Transverse colon (tissue), 4 donors: ENCODE measurements at regions not wholly inside any gene's neighbourhood (a gene's known extent, or its start where the extent isn't known, plus 50 kb on each side); places are given as distances from the start of the nearest gene placed in this dataset.

Experiments used
- DNase-seq: peaks from one replicate; pipeline ENCODE4 v3.0.0-alpha.2; 2019
- H3K27ac ChIP-seq, 4 donors: fragments of 200-600 bp; sonication (generic); 2 replicates each; pipeline ENCODE4 v1.5.1; 2016 to 2018; ENCODE audit warnings: inconsistent platforms in 4 of 4
- H3K27me3 ChIP-seq: fragments of 200-600 bp; sonication (generic); 2 replicates; pipeline ENCODE4 v1.5.1; 2017; ENCODE audit warnings: inconsistent platforms
- H3K36me3 ChIP-seq, 4 donors: fragments of 200-600 bp; sonication (generic); 2 replicates each; pipeline ENCODE4 v1.5.1; 2017 to 2019; ENCODE audit warnings: inconsistent platforms in 4 of 4
- H3K4me1 ChIP-seq, 4 donors: fragments of 200-600 bp; sonication (generic); 2 replicates each; pipeline ENCODE4 v1.5.1; 2017 to 2020; ENCODE audit warnings: inconsistent platforms in 4 of 4
- H3K4me3 ChIP-seq, 4 donors: fragments of 200-600 bp; sonication (generic); 1 replicate in 1 of 4; 2 replicates in 3 of 4; pipeline versions ENCODE4 v1.5.1 to v1.6.1; 2017 to 2019; ENCODE audit warnings: inconsistent platforms in 4 of 4
- H3K9me3 ChIP-seq, 2 donors: fragments of 200-600 bp; sonication (generic); 2 replicates each; pipeline ENCODE4 v1.5.1; 2017 to 2019; ENCODE audit warnings: inconsistent platforms in 2 of 2
- CTCF ChIP-seq, 5 experiments: fragments of 200-600 bp in 3 of 5; fragments of 450-650 bp in 2 of 5; sonication (generic) in 3 of 5; IDR thresholded peaks; 1 replicate in 2 of 5; 2 replicates in 3 of 5; pipeline ENCODE4 v1.5.1; 2016 to 2017; ENCODE audit warnings: antibody characterized with exemption in 5 of 5, inconsistent platforms in 3 of 5, mild to moderate bottlenecking in 2 of 5, moderate library complexity in 1 of 5
- EP300 ChIP-seq: sonication (generic); formaldehyde crosslinking; IDR thresholded peaks from one replicate; pipeline ENCODE4 v1.6.1; 2017; ENCODE audit warnings: antibody characterized with exemption, low read depth
- POLR2A ChIP-seq: fragments of 450-650 bp; IDR thresholded peaks from one replicate; pipeline ENCODE4 v1.6.1; 2016; ENCODE audit warnings: antibody characterized with exemption, mild to moderate bottlenecking, moderate library complexity
- POLR2AphosphoS5 ChIP-seq, 3 donors: sonication (generic); formaldehyde crosslinking; IDR thresholded peaks; one replicate each; pipeline ENCODE4 v1.6.1; 2016; ENCODE audit warnings: antibody characterized with exemption in 3 of 3
- WGBS, 2 donors: methylation state at CpG; one replicate each; pipeline ENCODE4 v1.1.5; 2018; ENCODE audit warnings: low coverage in 1 of 2; 5-methylcytosine and 5-hydroxymethylcytosine counted together
- in situ Hi-C, 4 donors: fragments of 200-750 bp; cut with MboI; loops; one replicate each; pipeline versions ENCODE4 v1.15.0 to v1.15.1; 2017; ENCODE audit warnings: low sequenced_read_pairs in 3 of 4, low pct_ligation_motif_present in 1 of 4, low pct_unique_long_range_greater_than_20kb in 1 of 4
- intact Hi-C: fragments of 100-400 bp; cut with DNase I; formaldehyde crosslinking; loops from one replicate; pipeline ENCODE4 v1.15.1; 2023; ENCODE audit warnings: low total_unique reads

GRCh38 chr22:47848184-47848920 lies 1085.9 kb downstream of the TBC1D22A start:
- no peak for TF ChIP-seq CTCF (IDR thresholded peaks at IDR 0.05)
- no peaks in the 10 kb centered on the region for H3K36me3 ChIP-seq
- no peak overlapping the region for H3K27ac ChIP-seq
- H3K27me3 ChIP-seq, result no peaks in the 10 kb centered on the region
- in situ Hi-C loops (no loop called here), intact Hi-C loops (no loop called here)
- no peaks in the 10 kb centered on the region for H3K4me1 ChIP-seq
- DNase-seq, result no peak
- no peak overlapping the region for H3K4me3 ChIP-seq
- H3K9me3 ChIP-seq, result no peaks in the 10 kb centered on the region
- WGBS, 2 donors, result 57 to 76% methylated on average over 3 to 14 of the region's 14 CpGs

- no peak overlapping the region for H3K4me3 ChIP-seq
- H3K4me1 ChIP-seq, result no peaks in the 10 kb centered on the region
- H3K36me3 ChIP-seq, result no peaks in the 10 kb centered on the region
- H3K27ac ChIP-seq, result no peak overlapping the region
- no peak for TF ChIP-seq POLR2AphosphoS5 (IDR thresholded peaks at IDR 0.05)
- intact Hi-C loops (no loop called here), in situ Hi-C loops (no loop called here)
- no peaks in the 10 kb centered on the region for H3K9me3 ChIP-seq
- peaks cover 2% of the 10 kb centered on the region for H3K27me3 ChIP-seq
- DNase-seq, result no peak
- 58% methylated on average over 8 of the region's 8 CpGs; no CpG with 5 or more reads in 1 of the 2 donors for WGBS, 2 donors
Observed at GRCh38 chr22:47847131-47847890, 1084.9 kb downstream of the TBC1D22A start.

- Histone ChIP-seq H3K36me3 (no peaks in the 10 kb centered on the region), H3K9me3 (no peaks in the 10 kb centered on the region), H3K27me3 (peaks cover 13% of the 10 kb centered on the region), H3K4me1 (no peaks in the 10 kb centered on the region), H3K4me3 (no peak overlapping the region), H3K27ac (no peak overlapping the region)
- intact Hi-C loops, result no loop called here
- 40 to 50% methylated on average over 1 to 2 of the region's 2 CpGs for WGBS, 2 donors
- no peak for DNase-seq
- in situ Hi-C loops, result no loop called here
- TF ChIP-seq POLR2AphosphoS5 (IDR thresholded peaks at IDR 0.05) (no peak), POLR2A (no peak), EP300 (no peak), CTCF (IDR thresholded peaks at IDR 0.05) (no peak)
Observed at GRCh38 chr22:47846206-47846605, 1083.8 kb downstream of the TBC1D22A start.

- H3K36me3 ChIP-seq, result no peaks in the 10 kb centered on the region
- TF ChIP-seq CTCF (IDR thresholded peaks at IDR 0.05) (no peak), EP300 (no peak)
- peaks cover 14% of the 10 kb centered on the region for H3K27me3 ChIP-seq
- no peaks in the 10 kb centered on the region for H3K4me1 ChIP-seq
- DNase-seq, result no peak
- H3K27ac ChIP-seq, result no peak overlapping the region
- in situ Hi-C loops, result no loop called here
- 64% methylated on average over 6 of the region's 10 CpGs; no CpG with 5 or more reads in 1 of the 2 donors for WGBS, 2 donors
- H3K4me3 ChIP-seq, result no peak overlapping the region
- H3K9me3 ChIP-seq, result no peaks in the 10 kb centered on the region
- intact Hi-C loops, result no loop called here
Observed at GRCh38 chr22:47842119-47842518, 1079.7 kb downstream of the TBC1D22A start.
